K562 (cell line): ENCODE measurements at regions not wholly inside any gene's neighbourhood (a gene's known extent, or its start where the extent isn't known, plus 50 kb on each side); places are given as distances from the start of the nearest gene placed in this dataset.

Experiments used
- ARID3B ChIP-seq: fragments of 250-450 bp; sonication (Bioruptor Pico); IDR thresholded peaks from 2 replicates; pipeline ENCODE4 v1.4.0; 2020; ENCODE audit warnings: borderline replicate concordance
- C11orf30 ChIP-seq: fragments of 450-650 bp; IDR thresholded peaks from 2 replicates; pipeline ENCODE4 v1.6.1; 2016; ENCODE audit warnings: low read depth, mild to moderate bottlenecking
- FOXJ2 ChIP-seq: fragments of 200-800 bp; sonication (Bioruptor generic); IDR thresholded peaks from 2 replicates; pipeline ENCODE4 v1.6.1; 2016; ENCODE audit warnings: missing genetic modification characterization, missing compliant biosample characterization
- JUN ChIP-seq, 2 experiments: sonication (generic) in 1 of 2; formaldehyde crosslinking in 1 of 2; IDR thresholded peaks; 2 replicates each; pipeline versions ENCODE4 v1.6.1 to v1.8.0; 2012 to 2022; ENCODE audit warnings: borderline replicate concordance in 2 of 2, mild to moderate bottlenecking in 2 of 2, improper control_type of control experiment in 1 of 2, low read depth in 1 of 2, low read length in 1 of 2, missing genetic modification reagents in 1 of 2
- KDM4B ChIP-seq, 2 experiments: fragments of 450-650 bp in 1 of 2; sonication (generic) in 1 of 2; IDR thresholded peaks; 2 replicates each; pipeline ENCODE4 v1.6.1; 2016 to 2017; ENCODE audit warnings: borderline replicate concordance in 2 of 2, antibody characterized with exemption in 1 of 2, low read depth in 1 of 2, mild to moderate bottlenecking in 1 of 2
- MAFF ChIP-seq: IDR thresholded peaks from 2 replicates; pipeline ENCODE4 v1.6.1; 2012; ENCODE audit warnings: low read length, improper control_type of control experiment
- MLX ChIP-seq, 2 experiments: fragments of 450-650 bp in 1 of 2; sonication (generic) in 1 of 2; formaldehyde crosslinking; conservative IDR thresholded peaks; 2 replicates each; pipeline versions ENCODE4 v1.4.0 to v1.8.1; 2020 to 2022; ENCODE audit warnings: mild to moderate bottlenecking in 1 of 2, missing genetic modification reagents in 1 of 2
- NONO ChIP-seq, 2 experiments: fragments of 200-400 bp in 1 of 2; fragments of 450-650 bp in 1 of 2; formaldehyde crosslinking in 1 of 2; IDR thresholded peaks; 2 replicates each; pipeline ENCODE4 v1.6.1; 2017; ENCODE audit warnings: low read depth in 2 of 2, mild to moderate bottlenecking in 2 of 2, moderate library complexity in 2 of 2, low read length in 1 of 2
- ZMIZ1 ChIP-seq, 2 experiments: fragments of 150-350 bp in 1 of 2; IDR thresholded peaks; 2 replicates each; pipeline ENCODE4 v1.6.1; 2012 to 2016; ENCODE audit warnings: low read depth in 2 of 2, low read length in 2 of 2, mild to moderate bottlenecking in 1 of 2, moderate library complexity in 1 of 2

GRCh38 chr7:25361387-25361786 is 133.1 kb upstream of the NPVF start (continued):
- no peak for TF ChIP-seq ZMIZ1 (IDR thresholded peaks at IDR 0.05; ENCODE audit: low read depth in 2 of 2, low read length in 2 of 2)
- no peak for TF ChIP-seq FOXJ2 (tag)
- TF ChIP-seq MAFF, result no peak
- TF ChIP-seq ARID3B (CRISPR knock-in tag), result no peak
- TF ChIP-seq C11orf30, result no peak
- TF ChIP-seq JUN (IDR thresholded peaks at IDR 0.05; ENCODE audit: borderline replicate concordance, low read depth, low read length), result no peak
- TF ChIP-seq JUN (CRISPR knock-in tag; IDR thresholded peaks at IDR 0.05; ENCODE audit: borderline replicate concordance), result no peak
- TF ChIP-seq KDM4B (IDR thresholded peaks at IDR 0.05; ENCODE audit: borderline replicate concordance in 2 of 2, low read depth in 1 of 2), result no peak
- no peak for TF ChIP-seq MLX (CRISPR knock-in tag; conservative IDR thresholded peaks at IDR 0.05)
- TF ChIP-seq NONO (IDR thresholded peaks at IDR 0.05; ENCODE audit: low read depth in 2 of 2, low read length in 1 of 2), result no peak
